HepG2 (cell line): ENCODE measurements at regions not wholly inside any gene's neighbourhood (a gene's known extent, or its start where the extent isn't known, plus 50 kb on each side); places are given as distances from the start of the nearest gene placed in this dataset.

Source experiments
- ATAC-seq: fragments of 200-7000 bp; cut with Tn5 transposase; 3 replicates; pipeline ENCODE4 v1.9.1; 2020; ENCODE audit warnings: mild to moderate bottlenecking, moderate library complexity
- BruUV-seq: library from RNA; stranded (reverse); fragments of 400-500 nt; replicated peaks from 2 replicates; lab custom pipeline; 2021; lab: Mats Ljungman, UMichigan
- CTCF ChIA-PET: fragments of 300-600 bp; formaldehyde crosslinking; extraction: SDS; loops from one replicate; lab custom pipeline; 2021; ENCODE audit warnings: low total read pairs, inconsistent platforms, low intra/inter-chr PET ratio; lab: Yijun Ruan, JAX
- POLR2A ChIA-PET: fragments of 350-600 bp; sonication (Branson Sonifier 250); formaldehyde crosslinking; loops from one replicate; lab custom pipeline; 2020; ENCODE audit warnings: antibody characterized with exemption, inconsistent platforms; lab: Yijun Ruan, JAX
- DNase-seq: peaks from one replicate; pipeline ENCODE4 v3.0.0-alpha.2; 2015; ENCODE audit warnings: low spot score
- FAIRE-seq: peaks from 3 replicates; lab custom pipeline; 2011; peaks lifted over from hg19 to GRCh38; lab: Jason Lieb, UNC
- H2AFZ ChIP-seq: one replicate; pipeline ENCODE4 v1.6.1; 2011; ENCODE audit warnings: low read length, inconsistent platforms
- H3K27ac ChIP-seq: fragments of 300-600 bp; 3 replicates; pipeline ENCODE4 v1.8.0; 2011; ENCODE audit warnings: mixed run types, mild to moderate bottlenecking, mixed read lengths, low read length, inconsistent platforms; ENCODE audit not compliant: insufficient read depth; ENCODE audit errors: extremely low read length
- H3K27me3 ChIP-seq, 2 experiments: fragments of 200-600 bp in 1 of 2; 2 replicates in 1 of 2; 3 replicates in 1 of 2; pipeline versions ENCODE4 v1.6.0 to v1.8.0; 2011; ENCODE audit warnings: low read length in 2 of 2, mild to moderate bottlenecking in 2 of 2, moderate library complexity in 2 of 2, inconsistent platforms in 1 of 2; ENCODE audit not compliant: insufficient read depth in 2 of 2, control insufficient read depth in 1 of 2
- H3K36me3 ChIP-seq, 2 experiments: fragments of 200-600 bp in 1 of 2; replicated peaks in 1 of 2; 2 replicates in 1 of 2; 3 replicates in 1 of 2; pipeline versions ENCODE4 v1.5.1 to v1.8.0; 2011; ENCODE audit warnings: low read length in 2 of 2, inconsistent platforms in 1 of 2; ENCODE audit not compliant: insufficient read depth in 2 of 2, control insufficient read depth in 1 of 2
- H3K4me1 ChIP-seq: 2 replicates; pipeline ENCODE4 v1.5.1; 2012; ENCODE audit warnings: low read length, inconsistent platforms; ENCODE audit not compliant: insufficient read depth
- H3K4me2 ChIP-seq: 2 replicates; pipeline ENCODE4 v1.6.0; 2011; ENCODE audit warnings: low read depth, low read length, inconsistent platforms
- H3K4me3 ChIP-seq, 3 experiments: fragments of 200-600 bp in 1 of 3; sonication (generic), shearing (Covaris generic) in 1 of 3; replicated peaks in 1 of 3; 2 replicates each; pipeline ENCODE4 v1.5.1; 2011 to 2016; ENCODE audit warnings: low read length in 3 of 3, inconsistent platforms in 2 of 3, low read depth in 2 of 3, mild to moderate bottlenecking in 2 of 3, control low read depth in 1 of 3, mixed read lengths in 1 of 3; ENCODE audit not compliant: insufficient read depth in 1 of 3
- H3K79me2 ChIP-seq: one replicate; pipeline ENCODE4 v1.6.1; 2011; ENCODE audit warnings: low read length, inconsistent platforms; ENCODE audit not compliant: insufficient read depth
- H3K9ac ChIP-seq: 2 replicates; pipeline ENCODE4 v1.6.0; 2011; ENCODE audit warnings: mild to moderate bottlenecking, low read depth, low read length, inconsistent platforms; ENCODE audit not compliant: insufficient read depth
- H3K9me3 ChIP-seq: 2 replicates; pipeline ENCODE4 v1.5.1; 2012; ENCODE audit warnings: mild to moderate bottlenecking, low read length
- H4K20me1 ChIP-seq: 2 replicates; pipeline ENCODE4 v1.6.0; 2011; ENCODE audit warnings: inconsistent platforms, mild to moderate bottlenecking, low read length, moderate library complexity; ENCODE audit not compliant: insufficient read depth
- IKZF1 ChIP-seq: fragments of 450-650 bp; IDR thresholded peaks from 2 replicates; pipeline ENCODE4 v1.7.1; 2016
- MAFF ChIP-seq: IDR thresholded peaks from 2 replicates; pipeline ENCODE4 v1.6.1; 2011; ENCODE audit warnings: low read depth, low read length, improper control_type of control experiment
- MAFK ChIP-seq, 2 experiments: IDR thresholded peaks in 1 of 2; conservative IDR thresholded peaks in 1 of 2; 2 replicates each; pipeline ENCODE4 v1.6.1; 2011; ENCODE audit warnings: improper control_type of control experiment in 2 of 2, low read length in 2 of 2
- MTF1 ChIP-seq: sonication (generic); formaldehyde crosslinking; IDR thresholded peaks from 2 replicates; pipeline ENCODE4 v1.5.0; 2020; ENCODE audit warnings: missing genetic modification reagents
- RXRA ChIP-seq: sonication (generic); formaldehyde crosslinking; IDR thresholded peaks from 2 replicates; pipeline ENCODE4 v1.5.1; 2020; ENCODE audit warnings: missing genetic modification reagents
- ZNF75D ChIP-seq: sonication (generic); formaldehyde crosslinking; IDR thresholded peaks from 2 replicates; pipeline ENCODE4 v1.8.1; 2023; ENCODE audit warnings: missing genetic modification reagents, mild to moderate bottlenecking, borderline replicate concordance
- WGBS: methylation state at CpG from one replicate; pipeline ENCODE4 v1.1.6; 2017; ENCODE audit warnings: low lambda C conversion rate; 5-methylcytosine and 5-hydroxymethylcytosine counted together
- in situ Hi-C: cut with HindIII; loops from 2 replicates; pipeline ENCODE4 v1.10.0; 2017; ENCODE audit warnings: low pct_unique_long_range_greater_than_20kb; ENCODE audit not compliant: extremely low pct_ligation_motif_present
- intact Hi-C: fragments of 100-400 bp; cut with micrococcal nuclease; formaldehyde crosslinking; loops from one replicate; pipeline ENCODE4 v1.10.0; 2022; ENCODE audit not compliant: unreplicated experiment
- TF ChIP-seq, protein P1 (sequence below): sonication (generic); formaldehyde crosslinking; IDR thresholded peaks from 2 replicates; pipeline ENCODE4 v1.5.0; 2020; ENCODE audit warnings: mild to moderate bottlenecking, missing genetic modification reagents, moderate library complexity
- TF ChIP-seq, protein P2 (sequence below): sonication (generic); formaldehyde crosslinking; conservative IDR thresholded peaks from 2 replicates; pipeline ENCODE4 v1.5.0; 2020; ENCODE audit warnings: missing genetic modification reagents
- TF ChIP-seq, protein P3 (sequence below): sonication (generic); formaldehyde crosslinking; IDR thresholded peaks from 2 replicates; pipeline ENCODE4 v1.9.0; 2021; ENCODE audit warnings: missing genetic modification reagents, mild to moderate bottlenecking, borderline replicate concordance
- TF ChIP-seq, protein P4 (sequence below): sonication (generic); formaldehyde crosslinking; IDR thresholded peaks from 2 replicates; pipeline ENCODE4 v1.8.1; 2022; ENCODE audit warnings: mild to moderate bottlenecking, missing genetic modification reagents
- TF ChIP-seq, protein P5 (sequence below): sonication (generic); formaldehyde crosslinking; IDR thresholded peaks from 2 replicates; pipeline ENCODE4 v1.4.0; 2020; ENCODE audit warnings: mild to moderate bottlenecking, low read depth, missing genetic modification reagents

DNA sequence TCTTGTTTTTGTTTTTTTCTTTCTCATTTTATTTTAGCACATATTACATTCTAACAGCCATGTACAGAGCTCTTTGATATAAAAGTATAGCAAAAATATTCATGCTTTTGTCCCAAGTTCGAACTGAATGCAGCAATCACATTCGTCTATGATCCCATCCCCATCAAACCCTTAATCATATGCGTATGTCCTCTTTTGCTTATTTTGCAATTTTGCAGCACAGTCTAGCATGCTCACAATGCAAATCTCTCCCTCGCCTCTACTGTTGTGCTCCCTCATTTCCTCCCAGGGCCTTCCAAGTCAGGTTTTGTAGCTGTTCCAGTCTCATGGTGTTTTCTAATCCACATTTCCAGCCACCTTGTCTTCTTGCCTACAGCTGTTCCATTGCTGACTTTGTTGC is 144.6 kb upstream of the VEPH1 start:
- Histone ChIP-seq H3K27ac (no peak overlapping the region), H4K20me1 (no peaks in the 10 kb centered on the region), H2AFZ (no peak overlapping the region), H3K9ac (no peak overlapping the region), H3K27me3 (no peaks in the 10 kb centered on the region), H3K9me3 (no peaks in the 10 kb centered on the region), H3K4me1 (no peaks in the 10 kb centered on the region), H3K36me3 (no peaks in the 10 kb centered on the region), H3K4me2 (no peak overlapping the region), H3K79me2 (no peaks in the 10 kb centered on the region), H3K4me3 (no peak overlapping the region)
- ChIA-PET CTCF (no interaction called here), POLR2A (no interaction called here)
- ATAC-seq (no peak), FAIRE-seq (no peak), DNase-seq (no peak)
- TF ChIP-seq MAFF (peak; percentile 32; the same call in 1 of the 2 replicates), ZNF75D (CRISPR knock-in tag) (no peak), MAFK (conservative IDR thresholded peaks at IDR 0.05 in 1 of 2, IDR thresholded peaks at IDR 0.05 in 1 of 2; ENCODE audit: low read length in 2 of 2) (peak; percentile 11 to 54; a peak in 1 of 4 replicates)
- intact Hi-C loops (no loop called here), in situ Hi-C loops (no loop called here)
- BruUV-seq, result no TSS peak
- 14% methylated on average over 4 of the region's 4 CpGs for WGBS

DNA sequence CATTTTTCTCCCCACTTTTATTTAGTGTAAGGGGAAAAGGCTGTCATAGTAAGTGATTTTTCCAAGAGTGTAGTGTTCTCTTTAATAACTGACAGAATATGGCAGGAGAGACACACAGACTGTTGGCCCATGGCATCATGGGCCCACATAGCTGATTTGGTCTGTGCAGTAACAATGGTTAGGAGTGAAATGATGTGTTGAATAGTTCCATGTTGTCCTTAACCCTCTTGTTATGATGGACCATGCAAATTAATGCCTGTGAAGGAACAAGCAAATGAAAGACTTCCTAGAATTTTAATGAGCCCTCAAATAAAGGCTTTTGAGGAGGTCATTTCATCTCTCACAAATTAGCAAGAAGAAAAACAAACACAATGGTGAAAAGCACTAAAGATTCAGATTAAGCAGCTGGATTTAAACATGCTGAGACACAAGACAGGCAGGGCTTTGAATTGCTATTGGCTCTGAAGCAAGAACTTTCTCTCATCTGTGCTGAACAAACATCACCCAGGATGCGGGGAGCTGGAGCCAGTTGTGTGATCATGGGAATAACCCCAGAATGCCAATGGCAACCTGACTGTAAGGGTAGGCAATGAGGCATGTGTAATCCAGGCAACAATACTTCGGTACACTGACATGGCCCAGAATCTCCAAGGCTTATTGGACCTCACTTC is 136.7 kb upstream of the VEPH1 start:
- Histone ChIP-seq H3K79me2 (no peaks in the 10 kb centered on the region), H2AFZ (no peak overlapping the region), H3K27me3 (no peaks in the 10 kb centered on the region), H3K27ac (no peak overlapping the region), H3K9me3 (0 out of 2 replicates have a peak, but pooled peaks cover 5% of the 10 kb centered on the region), H3K4me3 (no peak overlapping the region), H3K9ac (no peak overlapping the region), H4K20me1 (no peaks in the 10 kb centered on the region), H3K36me3 (no peaks in the 10 kb centered on the region), H3K4me2 (no peak overlapping the region), H3K4me1 (no peaks in the 10 kb centered on the region)
- FAIRE-seq (no peak), DNase-seq (no peak), ATAC-seq (no peak)
- ChIA-PET CTCF (no interaction called here), POLR2A (no interaction called here)
- intact Hi-C loops, result no loop called here
- in situ Hi-C loops, result no loop called here
- no TSS peak for BruUV-seq
- WGBS, result 0% methylated on average over 2 of the region's 2 CpGs
- TF ChIP-seq, protein P1, sequence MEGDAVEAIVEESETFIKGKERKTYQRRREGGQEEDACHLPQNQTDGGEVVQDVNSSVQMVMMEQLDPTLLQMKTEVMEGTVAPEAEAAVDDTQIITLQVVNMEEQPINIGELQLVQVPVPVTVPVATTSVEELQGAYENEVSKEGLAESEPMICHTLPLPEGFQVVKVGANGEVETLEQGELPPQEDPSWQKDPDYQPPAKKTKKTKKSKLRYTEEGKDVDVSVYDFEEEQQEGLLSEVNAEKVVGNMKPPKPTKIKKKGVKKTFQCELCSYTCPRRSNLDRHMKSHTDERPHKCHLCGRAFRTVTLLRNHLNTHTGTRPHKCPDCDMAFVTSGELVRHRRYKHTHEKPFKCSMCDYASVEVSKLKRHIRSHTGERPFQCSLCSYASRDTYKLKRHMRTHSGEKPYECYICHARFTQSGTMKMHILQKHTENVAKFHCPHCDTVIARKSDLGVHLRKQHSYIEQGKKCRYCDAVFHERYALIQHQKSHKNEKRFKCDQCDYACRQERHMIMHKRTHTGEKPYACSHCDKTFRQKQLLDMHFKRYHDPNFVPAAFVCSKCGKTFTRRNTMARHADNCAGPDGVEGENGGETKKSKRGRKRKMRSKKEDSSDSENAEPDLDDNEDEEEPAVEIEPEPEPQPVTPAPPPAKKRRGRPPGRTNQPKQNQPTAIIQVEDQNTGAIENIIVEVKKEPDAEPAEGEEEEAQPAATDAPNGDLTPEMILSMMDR (CRISPR knock-in tag), result no peak
- TF ChIP-seq, protein P2, sequence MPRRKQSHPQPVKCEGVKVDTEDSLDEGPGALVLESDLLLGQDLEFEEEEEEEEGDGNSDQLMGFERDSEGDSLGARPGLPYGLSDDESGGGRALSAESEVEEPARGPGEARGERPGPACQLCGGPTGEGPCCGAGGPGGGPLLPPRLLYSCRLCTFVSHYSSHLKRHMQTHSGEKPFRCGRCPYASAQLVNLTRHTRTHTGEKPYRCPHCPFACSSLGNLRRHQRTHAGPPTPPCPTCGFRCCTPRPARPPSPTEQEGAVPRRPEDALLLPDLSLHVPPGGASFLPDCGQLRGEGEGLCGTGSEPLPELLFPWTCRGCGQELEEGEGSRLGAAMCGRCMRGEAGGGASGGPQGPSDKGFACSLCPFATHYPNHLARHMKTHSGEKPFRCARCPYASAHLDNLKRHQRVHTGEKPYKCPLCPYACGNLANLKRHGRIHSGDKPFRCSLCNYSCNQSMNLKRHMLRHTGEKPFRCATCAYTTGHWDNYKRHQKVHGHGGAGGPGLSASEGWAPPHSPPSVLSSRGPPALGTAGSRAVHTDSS (CRISPR knock-in tag), result no peak
- TF ChIP-seq MTF1 (CRISPR knock-in tag) (no peak), IKZF1 (no peak), RXRA (CRISPR knock-in tag) (no peak)
- TF ChIP-seq, protein P3, sequence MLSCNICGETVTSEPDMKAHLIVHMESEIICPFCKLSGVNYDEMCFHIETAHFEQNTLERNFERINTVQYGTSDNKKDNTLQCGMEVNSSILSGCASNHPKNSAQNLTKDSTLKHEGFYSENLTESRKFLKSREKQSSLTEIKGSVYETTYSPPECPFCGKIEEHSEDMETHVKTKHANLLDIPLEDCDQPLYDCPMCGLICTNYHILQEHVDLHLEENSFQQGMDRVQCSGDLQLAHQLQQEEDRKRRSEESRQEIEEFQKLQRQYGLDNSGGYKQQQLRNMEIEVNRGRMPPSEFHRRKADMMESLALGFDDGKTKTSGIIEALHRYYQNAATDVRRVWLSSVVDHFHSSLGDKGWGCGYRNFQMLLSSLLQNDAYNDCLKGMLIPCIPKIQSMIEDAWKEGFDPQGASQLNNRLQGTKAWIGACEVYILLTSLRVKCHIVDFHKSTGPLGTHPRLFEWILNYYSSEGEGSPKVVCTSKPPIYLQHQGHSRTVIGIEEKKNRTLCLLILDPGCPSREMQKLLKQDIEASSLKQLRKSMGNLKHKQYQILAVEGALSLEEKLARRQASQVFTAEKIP, result no peak
- TF ChIP-seq, protein P4, sequence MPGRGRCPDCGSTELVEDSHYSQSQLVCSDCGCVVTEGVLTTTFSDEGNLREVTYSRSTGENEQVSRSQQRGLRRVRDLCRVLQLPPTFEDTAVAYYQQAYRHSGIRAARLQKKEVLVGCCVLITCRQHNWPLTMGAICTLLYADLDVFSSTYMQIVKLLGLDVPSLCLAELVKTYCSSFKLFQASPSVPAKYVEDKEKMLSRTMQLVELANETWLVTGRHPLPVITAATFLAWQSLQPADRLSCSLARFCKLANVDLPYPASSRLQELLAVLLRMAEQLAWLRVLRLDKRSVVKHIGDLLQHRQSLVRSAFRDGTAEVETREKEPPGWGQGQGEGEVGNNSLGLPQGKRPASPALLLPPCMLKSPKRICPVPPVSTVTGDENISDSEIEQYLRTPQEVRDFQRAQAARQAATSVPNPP, result no peak
- TF ChIP-seq, protein P5, sequence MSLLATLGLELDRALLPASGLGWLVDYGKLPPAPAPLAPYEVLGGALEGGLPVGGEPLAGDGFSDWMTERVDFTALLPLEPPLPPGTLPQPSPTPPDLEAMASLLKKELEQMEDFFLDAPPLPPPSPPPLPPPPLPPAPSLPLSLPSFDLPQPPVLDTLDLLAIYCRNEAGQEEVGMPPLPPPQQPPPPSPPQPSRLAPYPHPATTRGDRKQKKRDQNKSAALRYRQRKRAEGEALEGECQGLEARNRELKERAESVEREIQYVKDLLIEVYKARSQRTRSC (CRISPR knock-in tag), result no peak
